Mammary epithelial cell (primary cell): ENCODE measurements at regions not wholly inside any gene's neighbourhood (a gene's known extent, or its start where the extent isn't known, plus 50 kb on each side); places are given as distances from the start of the nearest gene placed in this dataset.

Source experiments
- EZH2 ChIP-seq: IDR thresholded peaks from 2 replicates; pipeline ENCODE4 v1.6.1; 2012; ENCODE audit warnings: low read length, inconsistent platforms, borderline replicate concordance
- TF ChIP-seq, protein P1 (sequence below), 2 donors: IDR thresholded peaks in 1 of 2; conservative IDR thresholded peaks in 1 of 2; 2 replicates each; pipeline ENCODE4 v1.5.1; 2011 to 2012; ENCODE audit warnings: inconsistent platforms in 2 of 2, low read length in 2 of 2, mild to moderate bottlenecking in 2 of 2, control low read depth in 1 of 2, low read depth in 1 of 2; ENCODE audit not compliant: insufficient read depth in 1 of 2; ENCODE audit errors: extremely low read depth in 1 of 2

DNA sequence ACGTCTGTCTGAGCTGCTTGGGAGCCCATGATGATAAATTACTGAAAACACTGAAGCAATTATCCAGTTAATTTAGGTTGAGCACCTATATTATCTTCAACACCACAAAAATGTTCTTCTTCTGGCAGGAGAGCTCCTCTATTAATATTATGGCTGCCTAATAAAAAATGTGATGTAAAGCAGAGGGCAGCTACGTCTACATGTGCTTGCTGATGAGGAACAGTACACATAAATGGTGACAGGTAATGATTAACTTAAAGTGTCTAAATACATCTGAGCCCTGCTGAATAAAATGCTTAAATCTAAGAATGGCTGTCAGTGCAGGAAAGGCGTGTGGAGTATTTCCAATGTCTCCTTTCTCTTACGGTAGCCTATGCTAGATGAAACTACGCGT lies 131.3 kb upstream of the NR3C1 start:
- TF ChIP-seq, protein P1, sequence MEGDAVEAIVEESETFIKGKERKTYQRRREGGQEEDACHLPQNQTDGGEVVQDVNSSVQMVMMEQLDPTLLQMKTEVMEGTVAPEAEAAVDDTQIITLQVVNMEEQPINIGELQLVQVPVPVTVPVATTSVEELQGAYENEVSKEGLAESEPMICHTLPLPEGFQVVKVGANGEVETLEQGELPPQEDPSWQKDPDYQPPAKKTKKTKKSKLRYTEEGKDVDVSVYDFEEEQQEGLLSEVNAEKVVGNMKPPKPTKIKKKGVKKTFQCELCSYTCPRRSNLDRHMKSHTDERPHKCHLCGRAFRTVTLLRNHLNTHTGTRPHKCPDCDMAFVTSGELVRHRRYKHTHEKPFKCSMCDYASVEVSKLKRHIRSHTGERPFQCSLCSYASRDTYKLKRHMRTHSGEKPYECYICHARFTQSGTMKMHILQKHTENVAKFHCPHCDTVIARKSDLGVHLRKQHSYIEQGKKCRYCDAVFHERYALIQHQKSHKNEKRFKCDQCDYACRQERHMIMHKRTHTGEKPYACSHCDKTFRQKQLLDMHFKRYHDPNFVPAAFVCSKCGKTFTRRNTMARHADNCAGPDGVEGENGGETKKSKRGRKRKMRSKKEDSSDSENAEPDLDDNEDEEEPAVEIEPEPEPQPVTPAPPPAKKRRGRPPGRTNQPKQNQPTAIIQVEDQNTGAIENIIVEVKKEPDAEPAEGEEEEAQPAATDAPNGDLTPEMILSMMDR (conservative IDR thresholded peaks at IDR 0.05 in 1 of 2, IDR thresholded peaks at IDR 0.05 in 1 of 2; ENCODE audit: extremely low read depth in 1 of 2, insufficient read depth in 1 of 2, low read depth in 1 of 2, low read length in 2 of 2): no peak
- no peak for TF ChIP-seq EZH2
